Upper lobe of right lung (tissue), 1 donor: ENCODE measurements at regions not wholly inside any gene's neighbourhood (a gene's known extent, or its start where the extent isn't known, plus 50 kb on each side); places are given as distances from the start of the nearest gene placed in this dataset.

Experiments
- ATAC-seq: fragments of 200-7000 bp; cut with Tn5 transposase; one replicate; pipeline ENCODE4 v1.9.1; 2020; ENCODE audit warnings: mild to moderate bottlenecking, moderate library complexity
- DNase-seq: peaks from one replicate; pipeline ENCODE4 v3.0.0-alpha.2; 2020
- H3K27ac ChIP-seq: fragments of 200-600 bp; one replicate; pipeline ENCODE4 v1.8.0; 2022
- H3K27me3 ChIP-seq: fragments of 200-600 bp; one replicate; pipeline ENCODE4 v1.8.0; 2022; ENCODE audit warnings: mild to moderate bottlenecking
- H3K36me3 ChIP-seq: fragments of 200-600 bp; one replicate; pipeline ENCODE4 v1.8.0; 2022
- H3K4me1 ChIP-seq: fragments of 200-600 bp; one replicate; pipeline ENCODE4 v1.8.0; 2022
- H3K4me3 ChIP-seq: fragments of 200-600 bp; one replicate; pipeline ENCODE4 v1.8.0; 2022; ENCODE audit warnings: mild to moderate bottlenecking
- H3K9me3 ChIP-seq: fragments of 200-600 bp; one replicate; pipeline ENCODE4 v1.8.0; 2022
- CTCF ChIP-seq: fragments of 200-600 bp; IDR thresholded peaks from one replicate; pipeline ENCODE4 v1.8.0; 2022; ENCODE audit warnings: antibody characterized with exemption
- intact Hi-C: fragments of 100-400 bp; cut with DNase I; formaldehyde crosslinking; loops from one replicate; pipeline ENCODE4 v1.11.0; 2022
- donor health status: DM: no; HTN: yes; CAD: no; lungs with severe emphysema.

GRCh38 chr7:125119559-125120115, 190.0 kb upstream of the POT1 start:
- Histone ChIP-seq H3K27me3 (no peaks in the 10 kb centered on the region), H3K9me3 (no peaks in the 10 kb centered on the region), H3K36me3 (no peaks in the 10 kb centered on the region), H3K27ac (no peak overlapping the region), H3K4me3 (no peak overlapping the region), H3K4me1 (no peaks in the 10 kb centered on the region)
- ATAC-seq (no peak), DNase-seq (no peak)
- intact Hi-C loops: no loop called here
- no peak for TF ChIP-seq CTCF

GRCh38 chr7:125118444-125118843, 188.8 kb upstream of the POT1 start:
- H3K27ac ChIP-seq: no peak overlapping the region
- no peak for ATAC-seq
- intact Hi-C loops: no loop called here
- H3K4me3 ChIP-seq: no peak overlapping the region
- H3K9me3 ChIP-seq: no peaks in the 10 kb centered on the region
- DNase-seq: no peak
- H3K27me3 ChIP-seq: no peaks in the 10 kb centered on the region
- TF ChIP-seq CTCF: no peak
- no peaks in the 10 kb centered on the region for H3K4me1 ChIP-seq
- no peaks in the 10 kb centered on the region for H3K36me3 ChIP-seq

- Histone ChIP-seq H3K9me3 (no peaks in the 10 kb centered on the region), H3K4me1 (no peaks in the 10 kb centered on the region), H3K27ac (no peak overlapping the region), H3K27me3 (no peaks in the 10 kb centered on the region), H3K36me3 (no peaks in the 10 kb centered on the region), H3K4me3 (no peak overlapping the region)
- no peak for DNase-seq
- intact Hi-C loops: no loop called here
- TF ChIP-seq CTCF: no peak
- ATAC-seq: no peak
These were observed 183.2 kb upstream of the POT1 start for GRCh38 chr7:125112850-125113249.

- intact Hi-C loops: no loop called here
- ATAC-seq (no peak), DNase-seq (no peak)
- TF ChIP-seq CTCF: no peak
- H3K4me3 ChIP-seq: no peak overlapping the region
- H3K36me3 ChIP-seq: no peaks in the 10 kb centered on the region
- no peaks in the 10 kb centered on the region for H3K4me1 ChIP-seq
- H3K27ac ChIP-seq: no peak overlapping the region
- H3K27me3 ChIP-seq: no peaks in the 10 kb centered on the region
- H3K9me3 ChIP-seq: no peaks in the 10 kb centered on the region
These were observed 169.9 kb upstream of the POT1 start for GRCh38 chr7:125099519-125099918.

GRCh38 chr7:125098377-125098970, 168.8 kb upstream of the POT1 start:
- Histone ChIP-seq H3K27ac (no peak overlapping the region), H3K36me3 (no peaks in the 10 kb centered on the region), H3K4me1 (no peaks in the 10 kb centered on the region), H3K4me3 (no peak overlapping the region), H3K27me3 (no peaks in the 10 kb centered on the region), H3K9me3 (no peaks in the 10 kb centered on the region)
- TF ChIP-seq CTCF: no peak
- no peak for ATAC-seq
- no peak for DNase-seq
- intact Hi-C loops: no loop called here

- Histone ChIP-seq H3K27ac (no peak overlapping the region), H3K4me3 (no peak overlapping the region), H3K36me3 (no peaks in the 10 kb centered on the region), H3K9me3 (no peaks in the 10 kb centered on the region), H3K4me1 (no peaks in the 10 kb centered on the region), H3K27me3 (no peaks in the 10 kb centered on the region)
- no peak for TF ChIP-seq CTCF
- ATAC-seq: no peak
- no peak for DNase-seq
- intact Hi-C loops: no loop called here
These were observed 161.0 kb upstream of the POT1 start for GRCh38 chr7:125090596-125090995.
